HEK293 (cell line): ENCODE measurements at regions not wholly inside any gene's neighbourhood (a gene's known extent, or its start where the extent isn't known, plus 50 kb on each side); places are given as distances from the start of the nearest gene placed in this dataset.

Source experiments
- CTCF ChIP-seq: fragments of 450-650 bp; formaldehyde crosslinking; IDR thresholded peaks from 2 replicates; pipeline ENCODE4 v1.5.1; 2016; ENCODE audit warnings: missing biosample characterization, missing genetic modification characterization
- ZBTB26 ChIP-seq: fragments of 450-650 bp; formaldehyde crosslinking; optimal IDR thresholded peaks from 2 replicates; pipeline ENCODE3; 2016; ENCODE audit warnings: missing biosample characterization, mild to moderate bottlenecking, missing genetic modification characterization
- ZBTB7A ChIP-seq: fragments of 450-650 bp; formaldehyde crosslinking; IDR thresholded peaks from 2 replicates; pipeline ENCODE4 v1.5.1; 2016; ENCODE audit warnings: low read depth, missing biosample characterization, missing genetic modification characterization
- ZNF274 ChIP-seq, 2 experiments: fragments of 200-500 bp in 1 of 2; fragments of 450-650 bp in 1 of 2; sonication (Bioruptor generic) in 1 of 2; formaldehyde crosslinking in 1 of 2; IDR thresholded peaks; 2 replicates each; pipeline versions ENCODE4 v1.5.1 to v1.6.1; 2014 to 2016; ENCODE audit warnings: borderline replicate concordance in 1 of 2, inconsistent platforms in 1 of 2, low read length in 1 of 2, missing biosample characterization in 1 of 2, missing genetic modification characterization in 1 of 2
- ZNF555 ChIP-seq: fragments of 450-650 bp; formaldehyde crosslinking; conservative IDR thresholded peaks from 2 replicates; pipeline ENCODE4 v1.5.1; 2017; ENCODE audit warnings: missing biosample characterization, mild to moderate bottlenecking, missing genetic modification characterization, inconsistent platforms

GRCh38 chr3:5331567-5332269, 144.2 kb downstream of the EDEM1 start:
- TF ChIP-seq ZBTB7A (tag by site-specific recombination) (no peak), CTCF (no peak), ZNF555 (tag by site-specific recombination) (no peak), ZNF274 (IDR thresholded peaks at IDR 0.05; ENCODE audit: low read length) (no peak), ZNF274 (tag by site-specific recombination; IDR thresholded peaks at IDR 0.05; ENCODE audit: borderline replicate concordance) (no peak), ZBTB26 (tag by site-specific recombination) (no peak)
